ENCODE measurements at regions not wholly inside any gene's neighbourhood (a gene's known extent, or its start where the extent isn't known, plus 50 kb on each side); places are given as distances from the start of the nearest gene placed in this dataset.
"Not testable (repeated sequence)": the region's sequence is repeated elsewhere in the genome, so short reads cannot be mapped to it uniquely, and the experiment has no call there.

- H3K4me2 ChIP-seq (ENCODE audit: low read length); H3K27ac ChIP-seq; H3K4me3 ChIP-seq (ENCODE audit: low read depth, low read length); H3K27me3 ChIP-seq (ENCODE audit: control insufficient read depth, insufficient read depth, low read length); H3K4me1 ChIP-seq; H2AFZ ChIP-seq; H3K36me3 ChIP-seq (ENCODE audit: control insufficient read depth, insufficient read depth, low read length); H3K79me2 ChIP-seq; H3K9ac ChIP-seq; H3K9me3 ChIP-seq (ENCODE audit: control insufficient read depth, low read length): not testable (repeated sequence)
Measured at GRCh38 chr7:149930374-149931068, 56.8 kb downstream of the ATP6V0E2 start.

GRCh38 chr7:149933776-149934175 lies 60.0 kb downstream of the ATP6V0E2 start:
- not testable (repeated sequence) for H3K9me3 ChIP-seq (ENCODE audit: control insufficient read depth, low read length); H3K4me1 ChIP-seq; H3K36me3 ChIP-seq (ENCODE audit: control insufficient read depth, insufficient read depth, low read length); H3K79me2 ChIP-seq; H3K4me2 ChIP-seq (ENCODE audit: low read length); H3K27ac ChIP-seq; H3K4me3 ChIP-seq (ENCODE audit: low read depth, low read length); H2AFZ ChIP-seq; H3K9ac ChIP-seq; H3K27me3 ChIP-seq (ENCODE audit: control insufficient read depth, insufficient read depth, low read length)

GRCh38 chr7:149947346-149947745 lies 73.6 kb downstream of the ATP6V0E2 start:
- H2AFZ ChIP-seq; H3K9ac ChIP-seq; H3K27me3 ChIP-seq (ENCODE audit: control insufficient read depth, insufficient read depth, low read length); H3K79me2 ChIP-seq; H3K4me1 ChIP-seq; H3K4me3 ChIP-seq (ENCODE audit: low read depth, low read length); H3K36me3 ChIP-seq (ENCODE audit: control insufficient read depth, insufficient read depth, low read length); H3K9me3 ChIP-seq (ENCODE audit: control insufficient read depth, low read length); H3K4me2 ChIP-seq (ENCODE audit: low read length); H3K27ac ChIP-seq: not testable (repeated sequence)

- not testable (repeated sequence) for H3K9ac ChIP-seq; H3K4me1 ChIP-seq; H3K4me3 ChIP-seq (ENCODE audit: low read depth, low read length); H3K36me3 ChIP-seq (ENCODE audit: control insufficient read depth, insufficient read depth, low read length); H3K79me2 ChIP-seq; H2AFZ ChIP-seq; H3K4me2 ChIP-seq (ENCODE audit: low read length); H3K27me3 ChIP-seq (ENCODE audit: control insufficient read depth, insufficient read depth, low read length); H3K27ac ChIP-seq; H3K9me3 ChIP-seq (ENCODE audit: control insufficient read depth, low read length)
Measured at GRCh38 chr7:149948444-149948843, 74.7 kb downstream of the ATP6V0E2 start.

GRCh38 chr7:149949863-149950577 lies 76.3 kb downstream of the ATP6V0E2 start:
- H3K27ac ChIP-seq; H2AFZ ChIP-seq; H3K4me1 ChIP-seq; H3K4me3 ChIP-seq (ENCODE audit: low read depth, low read length); H3K79me2 ChIP-seq; H3K36me3 ChIP-seq (ENCODE audit: control insufficient read depth, insufficient read depth, low read length); H3K9me3 ChIP-seq (ENCODE audit: control insufficient read depth, low read length); H3K9ac ChIP-seq; H3K4me2 ChIP-seq (ENCODE audit: low read length); H3K27me3 ChIP-seq (ENCODE audit: control insufficient read depth, insufficient read depth, low read length): not testable (repeated sequence)

GRCh38 chr7:149950578-149950924 lies 76.8 kb downstream of the ATP6V0E2 start:
- H3K9ac ChIP-seq; H2AFZ ChIP-seq; H3K4me3 ChIP-seq (ENCODE audit: low read depth, low read length); H3K27ac ChIP-seq; H3K79me2 ChIP-seq; H3K27me3 ChIP-seq (ENCODE audit: control insufficient read depth, insufficient read depth, low read length); H3K36me3 ChIP-seq (ENCODE audit: control insufficient read depth, insufficient read depth, low read length); H3K4me1 ChIP-seq; H3K9me3 ChIP-seq (ENCODE audit: control insufficient read depth, low read length); H3K4me2 ChIP-seq (ENCODE audit: low read length): not testable (repeated sequence)

GRCh38 chr7:149951579-149951978 lies 77.8 kb downstream of the ATP6V0E2 start:
- H3K4me2 ChIP-seq (ENCODE audit: low read length); H3K9ac ChIP-seq; H3K4me1 ChIP-seq; H3K9me3 ChIP-seq (ENCODE audit: control insufficient read depth, low read length); H3K36me3 ChIP-seq (ENCODE audit: control insufficient read depth, insufficient read depth, low read length); H3K27ac ChIP-seq; H3K79me2 ChIP-seq; H2AFZ ChIP-seq; H3K27me3 ChIP-seq (ENCODE audit: control insufficient read depth, insufficient read depth, low read length); H3K4me3 ChIP-seq (ENCODE audit: low read depth, low read length): not testable (repeated sequence)

- H3K9me3 ChIP-seq (ENCODE audit: control insufficient read depth, low read length); H3K4me2 ChIP-seq (ENCODE audit: low read length); H3K27ac ChIP-seq; H2AFZ ChIP-seq; H3K4me1 ChIP-seq; H3K9ac ChIP-seq; H3K79me2 ChIP-seq; H3K4me3 ChIP-seq (ENCODE audit: low read depth, low read length); H3K36me3 ChIP-seq (ENCODE audit: control insufficient read depth, insufficient read depth, low read length); H3K27me3 ChIP-seq (ENCODE audit: control insufficient read depth, insufficient read depth, low read length): not testable (repeated sequence)
Measured at GRCh38 chr7:149958880-149959279, 85.1 kb downstream of the ATP6V0E2 start.

GRCh38 chr7:149960863-149961262 lies 87.1 kb downstream of the ATP6V0E2 start:
- H3K27me3 ChIP-seq (ENCODE audit: control insufficient read depth, insufficient read depth, low read length); H2AFZ ChIP-seq; H3K4me1 ChIP-seq; H3K79me2 ChIP-seq; H3K36me3 ChIP-seq (ENCODE audit: control insufficient read depth, insufficient read depth, low read length); H3K9me3 ChIP-seq (ENCODE audit: control insufficient read depth, low read length); H3K4me2 ChIP-seq (ENCODE audit: low read length); H3K4me3 ChIP-seq (ENCODE audit: low read depth, low read length); H3K9ac ChIP-seq; H3K27ac ChIP-seq: not testable (repeated sequence)

GRCh38 chr7:149961878-149962277 lies 88.1 kb downstream of the ATP6V0E2 start:
- H3K4me3 ChIP-seq (ENCODE audit: low read depth, low read length); H3K36me3 ChIP-seq (ENCODE audit: control insufficient read depth, insufficient read depth, low read length); H3K9me3 ChIP-seq (ENCODE audit: control insufficient read depth, low read length); H3K9ac ChIP-seq; H2AFZ ChIP-seq; H3K27ac ChIP-seq; H3K4me1 ChIP-seq; H3K79me2 ChIP-seq; H3K4me2 ChIP-seq (ENCODE audit: low read length); H3K27me3 ChIP-seq (ENCODE audit: control insufficient read depth, insufficient read depth, low read length): not testable (repeated sequence)

GRCh38 chr7:149962685-149963319 lies 89.0 kb downstream of the ATP6V0E2 start:
- H2AFZ ChIP-seq; H3K4me2 ChIP-seq (ENCODE audit: low read length); H3K27me3 ChIP-seq (ENCODE audit: control insufficient read depth, insufficient read depth, low read length); H3K36me3 ChIP-seq (ENCODE audit: control insufficient read depth, insufficient read depth, low read length); H3K9ac ChIP-seq; H3K9me3 ChIP-seq (ENCODE audit: control insufficient read depth, low read length); H3K4me1 ChIP-seq; H3K27ac ChIP-seq; H3K4me3 ChIP-seq (ENCODE audit: low read depth, low read length); H3K79me2 ChIP-seq: not testable (repeated sequence)

All from parathyroid adenoma (tissue), 2 donors.